Common myeloid progenitor, CD34-positive (primary cell): ENCODE measurements at regions not wholly inside any gene's neighbourhood (a gene's known extent, or its start where the extent isn't known, plus 50 kb on each side); places are given as distances from the start of the nearest gene placed in this dataset.

Experiments used
- CTCF ChIA-PET: fragments of 350-600 bp; sonication (Branson Sonifier 250); formaldehyde crosslinking; loops from one replicate; lab custom pipeline; 2021; ENCODE audit warnings: antibody characterized with exemption; lab: Charles Lee
- POLR2A ChIA-PET: fragments of 350-600 bp; sonication (Branson Sonifier 250); formaldehyde crosslinking; loops from one replicate; lab custom pipeline; 2021; ENCODE audit warnings: antibody characterized with exemption; lab: Charles Lee
- DNase-seq, 3 donors: peaks; one replicate each; pipeline versions ENCODE4 v3.0.0 to v3.0.0-alpha.2; 2013
- H3K27ac ChIP-seq, 2 experiments: 1 replicate in 1 of 2; 2 replicates in 1 of 2; pipeline ENCODE4 v1.7.0; 2013; ENCODE audit warnings: inconsistent platforms in 2 of 2, low read length in 2 of 2, mild to moderate bottlenecking in 2 of 2, low read depth in 1 of 2, moderate library complexity in 1 of 2; ENCODE audit not compliant: severe bottlenecking in 2 of 2, insufficient read depth in 1 of 2, poor library complexity in 1 of 2
- H3K27me3 ChIP-seq, 5 experiments: replicated peaks in 2 of 5; 1 replicate in 3 of 5; 2 replicates in 2 of 5; pipeline versions ENCODE4 v1.6.1 to v1.7.0; 2013; ENCODE audit warnings: low read length in 4 of 5, mild to moderate bottlenecking in 2 of 5, moderate library complexity in 2 of 5, inconsistent platforms in 1 of 5; ENCODE audit not compliant: insufficient read depth in 5 of 5, control insufficient read depth in 4 of 5
- H3K36me3 ChIP-seq, 4 experiments: 1 replicate in 2 of 4; 2 replicates in 2 of 4; pipeline versions ENCODE4 v1.6.1 to v1.7.0; 2013; ENCODE audit warnings: low read length in 3 of 4, control low read depth in 1 of 4, mild to moderate bottlenecking in 1 of 4; ENCODE audit not compliant: control insufficient read depth in 4 of 4, insufficient read depth in 4 of 4
- H3K4me1 ChIP-seq, 4 experiments: 1 replicate in 3 of 4; 2 replicates in 1 of 4; pipeline versions ENCODE4 v1.6.1 to v1.7.1; 2013; ENCODE audit warnings: low read length in 3 of 4, mild to moderate bottlenecking in 3 of 4, control low read depth in 1 of 4, inconsistent platforms in 1 of 4, moderate library complexity in 1 of 4; ENCODE audit not compliant: control insufficient read depth in 4 of 4, insufficient read depth in 4 of 4; ENCODE audit errors: control extremely low read depth in 1 of 4
- H3K4me3 ChIP-seq, 7 experiments: 1 replicate in 4 of 7; 2 replicates in 3 of 7; pipeline versions ENCODE4 v1.5.1 to v1.7.0; 2013; ENCODE audit warnings: mild to moderate bottlenecking in 7 of 7, low read length in 6 of 7, moderate library complexity in 6 of 7, inconsistent platforms in 2 of 7, low read depth in 2 of 7, control low read depth in 1 of 7; ENCODE audit not compliant: insufficient read depth in 4 of 7, control insufficient read depth in 1 of 7; ENCODE audit errors: extremely low read depth in 1 of 7
- H3K9me3 ChIP-seq, 5 experiments: 1 replicate in 4 of 5; 2 replicates in 1 of 5; pipeline versions ENCODE4 v1.6.1 to v1.7.1; 2013; ENCODE audit warnings: low read length in 4 of 5, mild to moderate bottlenecking in 2 of 5, inconsistent platforms in 1 of 5, low read depth in 1 of 5, moderate library complexity in 1 of 5; ENCODE audit not compliant: control insufficient read depth in 4 of 5, insufficient read depth in 2 of 5; ENCODE audit errors: control extremely low read depth in 1 of 5
- WGBS: methylation state at CpG from one replicate; pipeline ENCODE4 v1.1.5; 2013; ENCODE audit not compliant: insufficient coverage; 5-methylcytosine and 5-hydroxymethylcytosine counted together

- ChIA-PET CTCF (no interaction called here), POLR2A (no interaction called here)
- no peak for DNase-seq
- H3K4me3 ChIP-seq, result no peak overlapping the region
- 100% methylated on average over 1 of the region's 1 CpG for WGBS
- no peaks in the 10 kb centered on the region for H3K9me3 ChIP-seq
- no peaks in the 10 kb centered on the region for H3K36me3 ChIP-seq
- peaks cover 0 to 4% (median 0%) of the 10 kb centered on the region in 4 experiments for H3K4me1 ChIP-seq
- no peaks in the 10 kb centered on the region for H3K27me3 ChIP-seq
- H3K27ac ChIP-seq, result no peak overlapping the region
These were observed 70.2 kb downstream of the DACT1 start for GRCh38 chr14:58707949-58708348.

- Histone ChIP-seq H3K4me3 (no peak overlapping the region), H3K4me1 (peaks cover 0 to 4% (median 0%) of the 10 kb centered on the region in 4 experiments), H3K27ac (no peak overlapping the region), H3K27me3 (no peaks in the 10 kb centered on the region), H3K9me3 (no peaks in the 10 kb centered on the region), H3K36me3 (no peaks in the 10 kb centered on the region)
- WGBS, result 58% methylated on average over 2 of the region's 2 CpGs
- ChIA-PET CTCF (interaction anchor here (0.8 kb wide), 2 partner anchors 12 to 71 kb away, joined by 3 read pairs; no protein-coding TSS in a partner anchor), POLR2A (no interaction called here)
- no peak for DNase-seq
These were observed 72.2 kb downstream of the DACT1 start for GRCh38 chr14:58709949-58710348.

GRCh38 chr14:58711382-58711781 lies 73.6 kb downstream of the DACT1 start:
- POLR2A ChIA-PET, result no interaction called here
- DNase-seq, result no peak
- no peak overlapping the region for H3K4me3 ChIP-seq
- no peak overlapping the region for H3K27ac ChIP-seq
- peaks cover 0 to 4% (median 0%) of the 10 kb centered on the region in 4 experiments for H3K4me1 ChIP-seq
- CTCF ChIA-PET, result no interaction called here
- no peaks in the 10 kb centered on the region for H3K36me3 ChIP-seq
- WGBS, result no CpG with 5 or more reads among the region's 3 CpGs
- no peaks in the 10 kb centered on the region for H3K27me3 ChIP-seq
- H3K9me3 ChIP-seq, result no peaks in the 10 kb centered on the region

GRCh38 chr14:58712357-58712756 lies 74.6 kb downstream of the DACT1 start:
- H3K4me3 ChIP-seq, result no peak overlapping the region
- H3K9me3 ChIP-seq, result no peaks in the 10 kb centered on the region
- ChIA-PET CTCF (no interaction called here), POLR2A (no interaction called here)
- H3K27me3 ChIP-seq, result no peaks in the 10 kb centered on the region
- WGBS, result 94% methylated on average over 6 of the region's 6 CpGs
- no peaks in the 10 kb centered on the region for H3K36me3 ChIP-seq
- no peak overlapping the region for H3K27ac ChIP-seq
- H3K4me1 ChIP-seq, result peaks cover 0 to 8% (median 0%) of the 10 kb centered on the region in 4 experiments
- DNase-seq, result no peak

GRCh38 chr14:58713677-58714076 lies 75.9 kb downstream of the DACT1 start:
- ChIA-PET CTCF (no interaction called here), POLR2A (no interaction called here)
- no peaks in the 10 kb centered on the region for H3K9me3 ChIP-seq
- H3K4me1 ChIP-seq, result peaks cover 0 to 10% (median under 1%) of the 10 kb centered on the region in 4 experiments
- no peak overlapping the region for H3K4me3 ChIP-seq
- no peak for DNase-seq
- H3K27me3 ChIP-seq, result no peaks in the 10 kb centered on the region
- WGBS, result no CpG with 5 or more reads among the region's 5 CpGs
- no peaks in the 10 kb centered on the region for H3K36me3 ChIP-seq
- no peak overlapping the region for H3K27ac ChIP-seq

- CTCF ChIA-PET, result interaction anchor here (0.5 kb wide), 1 partner anchor 169 kb away, joined by 3 read pairs; no protein-coding TSS in a partner anchor
- Histone ChIP-seq H3K27me3 (no peaks in the 10 kb centered on the region), H3K4me1 (peaks cover 0 to 7% (median 2%) of the 10 kb centered on the region in 4 experiments), H3K36me3 (no peaks in the 10 kb centered on the region), H3K4me3 (no peak overlapping the region), H3K9me3 (no peaks in the 10 kb centered on the region), H3K27ac (no peak overlapping the region)
- no peak for DNase-seq
- POLR2A ChIA-PET, result no interaction called here
- 87% methylated on average over 6 of the region's 6 CpGs for WGBS
These were observed 78.9 kb downstream of the DACT1 start for GRCh38 chr14:58716706-58717105.

- H3K27me3 ChIP-seq, result no peaks in the 10 kb centered on the region
- no peak overlapping the region for H3K27ac ChIP-seq
- H3K4me1 ChIP-seq, result peaks cover 0 to 7% (median 2%) of the 10 kb centered on the region in 4 experiments
- CTCF ChIA-PET, result interaction anchor here (0.6 kb wide), 1 partner anchor 137 kb away, joined by 3 read pairs; no protein-coding TSS in a partner anchor
- H3K4me3 ChIP-seq, result no peak overlapping the region
- DNase-seq, result no peak
- POLR2A ChIA-PET, result no interaction called here
- no peaks in the 10 kb centered on the region for H3K9me3 ChIP-seq
- H3K36me3 ChIP-seq, result no peaks in the 10 kb centered on the region
These were observed 79.4 kb downstream of the DACT1 start for GRCh38 chr14:58717211-58717610.
